ENCODE measurements at regions not wholly inside any gene's neighbourhood (a gene's known extent, or its start where the extent isn't known, plus 50 kb on each side); places are given as distances from the start of the nearest gene placed in this dataset.
"Not testable (repeated sequence)": the region's sequence is repeated elsewhere in the genome, so short reads cannot be mapped to it uniquely, and the experiment has no call there.

DNA sequence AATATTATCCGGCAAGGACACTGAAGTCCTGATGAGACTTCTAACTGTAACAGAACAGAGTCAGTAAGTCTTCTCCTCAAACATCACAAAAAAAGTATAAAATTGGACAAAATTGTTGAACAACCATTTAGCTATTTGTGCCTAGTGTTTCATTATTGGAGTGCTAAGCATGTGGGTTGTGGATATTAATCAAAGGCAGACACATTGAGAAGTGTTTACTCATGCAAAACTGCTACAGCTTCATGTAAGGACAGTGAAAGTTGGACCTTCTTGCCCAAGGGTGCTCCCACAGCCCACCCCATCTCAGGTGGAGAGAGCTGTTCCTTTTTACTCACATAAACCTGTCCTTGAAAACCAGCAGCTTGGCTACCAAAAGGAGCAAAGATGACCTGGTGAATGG is 355.1 kb upstream of the DAB2 start:
- DNase-seq, result no peak

DNA sequence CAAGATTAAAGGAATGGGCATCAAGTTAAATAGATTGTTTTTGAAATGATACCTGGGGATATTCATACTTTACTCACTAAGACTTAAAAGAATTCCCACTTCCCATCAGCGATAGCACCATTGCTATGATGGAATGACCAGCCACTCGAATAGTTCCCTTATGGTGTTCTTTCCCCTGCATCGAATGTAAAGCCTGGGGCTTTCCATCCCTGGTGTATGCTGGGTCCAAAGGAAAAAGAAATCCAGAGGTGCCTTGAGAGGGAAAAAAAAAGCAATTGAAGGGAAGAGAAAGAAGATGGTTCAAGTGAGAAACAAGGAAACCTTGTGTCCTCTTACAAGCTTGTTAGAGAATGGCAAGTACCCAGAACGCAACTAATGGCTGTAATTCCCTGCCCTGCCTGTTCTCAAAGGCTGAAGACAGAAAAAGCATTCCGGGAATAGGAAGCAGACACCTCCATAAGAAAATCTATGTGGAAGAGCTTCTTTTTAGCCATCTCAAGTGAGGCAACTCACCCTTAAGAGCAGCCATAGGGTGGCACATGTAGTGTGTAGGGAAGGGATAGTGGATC is 351.1 kb upstream of the DAB2 start:
- DNase-seq, result no peak

GRCh38 chr5:39775086-39775796 is 350.5 kb upstream of the DAB2 start:
- no peak for DNase-seq

- DNase-seq, result no peak
These were observed 349.8 kb upstream of the DAB2 start for GRCh38 chr5:39774605-39775004.

GRCh38 chr5:39772307-39772706 is 347.5 kb upstream of the DAB2 start:
- DNase-seq, result no peak

DNA sequence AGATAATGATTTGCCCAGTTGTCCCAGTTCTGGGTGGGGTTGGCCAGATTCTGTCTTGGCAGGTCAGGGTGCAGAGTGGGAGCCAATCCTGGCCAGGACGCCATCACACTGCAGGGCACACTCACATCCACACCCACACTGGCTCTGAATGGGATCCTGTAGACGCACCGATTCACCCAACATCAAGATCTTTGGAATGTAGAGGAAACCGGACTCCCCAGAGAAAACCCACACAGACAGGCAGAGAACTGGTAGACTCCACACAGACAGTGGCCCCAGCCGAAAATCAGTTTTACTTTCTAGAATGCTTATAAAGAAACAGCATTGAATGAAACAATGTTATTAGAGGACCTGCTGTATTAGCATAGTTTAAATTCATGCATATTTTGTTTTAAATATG is 343.1 kb upstream of the DAB2 start:
- no peak for DNase-seq

- no peak for DNase-seq
These were observed 340.6 kb upstream of the DAB2 start for GRCh38 chr5:39765366-39765765.

DNA sequence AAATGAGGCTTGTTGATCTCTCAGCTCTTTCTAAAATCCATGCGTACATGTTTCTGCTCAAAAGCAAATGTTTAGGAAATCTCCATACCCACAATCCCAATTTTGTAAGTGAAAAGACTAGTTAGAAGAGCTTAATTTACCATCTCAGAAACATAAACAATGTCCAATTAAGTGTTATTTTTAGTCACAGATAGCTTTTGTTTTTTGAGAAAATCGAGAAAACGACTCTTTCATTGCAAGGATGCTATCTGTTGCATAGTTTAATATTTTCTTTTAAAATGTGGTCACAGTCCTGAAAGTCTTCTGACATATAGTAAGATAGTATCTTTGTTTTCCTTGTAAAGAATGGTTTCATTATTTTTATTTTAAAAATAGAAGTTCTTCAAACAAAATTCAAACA is 338.0 kb upstream of the DAB2 start:
- no peak for DNase-seq

GRCh38 chr5:39761199-39761950 is 336.6 kb upstream of the DAB2 start:
- DNase-seq, result no peak

GRCh38 chr5:39760385-39761198 is 335.8 kb upstream of the DAB2 start:
- no peak for DNase-seq

DNA sequence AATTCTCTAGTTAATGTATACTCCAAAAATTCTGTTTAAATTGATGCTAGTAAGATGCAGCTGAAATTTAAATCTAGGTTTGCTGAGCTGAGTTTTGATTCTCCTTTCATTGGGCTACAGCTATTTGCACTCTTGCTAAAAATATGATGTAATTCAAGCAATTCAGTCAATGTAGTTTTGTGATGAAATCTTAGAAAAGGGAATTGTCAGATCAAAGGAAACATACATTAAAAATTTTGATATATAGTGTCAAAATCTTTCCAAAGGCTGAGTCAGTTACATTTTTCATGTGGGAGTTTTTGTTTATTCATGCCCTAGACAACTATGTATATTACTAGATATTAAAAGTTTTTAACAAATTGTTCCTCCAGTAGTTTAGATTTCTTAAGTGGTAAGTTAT is 334.9 kb upstream of the DAB2 start:
- DNase-seq, result no peak

GRCh38 chr5:39758426-39758825 is 333.6 kb upstream of the DAB2 start:
- DNase-seq, result no peak

DNA sequence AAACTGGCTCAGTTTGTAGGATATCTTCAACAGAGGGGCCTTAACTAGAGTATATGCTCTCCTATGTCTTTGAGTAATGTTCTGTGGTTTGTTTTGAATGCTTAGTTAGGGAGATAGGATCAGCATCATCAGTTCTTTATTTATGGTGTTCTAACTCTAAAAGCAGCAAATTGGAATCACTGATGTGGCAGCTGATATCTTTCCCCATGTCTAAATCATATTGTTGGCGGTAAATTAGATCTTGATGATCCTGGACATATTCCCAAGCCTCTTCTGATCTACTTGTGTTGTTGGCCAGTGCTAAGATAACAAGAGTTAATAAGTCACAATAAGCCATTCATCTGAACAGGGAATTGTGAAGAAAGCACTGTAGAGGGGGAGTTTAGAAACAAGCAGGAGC is 332.4 kb upstream of the DAB2 start:
- DNase-seq, result no peak

DNA sequence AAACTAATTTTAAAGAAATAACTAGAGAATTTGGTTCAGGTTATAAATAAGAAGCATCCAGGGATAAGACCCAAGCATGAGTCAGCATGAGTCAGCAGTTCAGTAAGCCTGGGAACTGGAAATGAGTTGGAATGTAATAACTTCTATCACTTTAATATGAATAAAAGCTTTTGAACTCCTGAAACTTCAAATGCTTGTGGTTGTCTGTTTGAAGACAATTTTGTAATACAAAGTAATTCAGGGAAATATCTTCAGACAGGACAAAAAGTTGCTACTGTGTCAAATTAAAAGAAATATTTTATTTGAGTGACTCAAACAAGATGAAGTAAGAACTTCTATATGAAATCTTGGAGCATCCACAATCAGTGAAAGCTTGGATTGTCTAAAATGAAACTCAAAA is 331.2 kb upstream of the DAB2 start:
- no peak for DNase-seq

- DNase-seq, result no peak
These were observed 330.7 kb upstream of the DAB2 start for GRCh38 chr5:39755452-39755851.

GRCh38 chr5:39753747-39754146 is 329.0 kb upstream of the DAB2 start:
- not testable (repeated sequence) for DNase-seq

DNA sequence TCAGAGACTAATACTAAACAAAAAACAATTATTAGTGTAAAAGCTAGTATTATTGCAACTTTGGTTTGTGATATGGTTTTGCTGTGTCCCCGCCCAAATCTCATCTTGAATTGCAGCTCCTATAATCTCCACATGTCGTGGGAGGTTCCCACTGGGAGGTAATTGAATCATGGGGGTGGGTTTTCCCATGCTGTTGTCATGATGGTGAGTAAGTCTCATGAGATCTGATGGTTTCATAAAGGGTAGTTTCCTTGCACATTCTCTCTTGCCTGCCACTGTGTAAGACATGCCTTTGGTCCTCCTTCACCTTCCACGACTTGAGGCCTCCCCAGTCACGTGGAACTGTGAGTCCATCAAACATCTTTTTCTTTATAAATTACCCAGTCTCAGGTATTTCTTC is 325.9 kb upstream of the DAB2 start:
- DNase-seq, result no peak

DNA sequence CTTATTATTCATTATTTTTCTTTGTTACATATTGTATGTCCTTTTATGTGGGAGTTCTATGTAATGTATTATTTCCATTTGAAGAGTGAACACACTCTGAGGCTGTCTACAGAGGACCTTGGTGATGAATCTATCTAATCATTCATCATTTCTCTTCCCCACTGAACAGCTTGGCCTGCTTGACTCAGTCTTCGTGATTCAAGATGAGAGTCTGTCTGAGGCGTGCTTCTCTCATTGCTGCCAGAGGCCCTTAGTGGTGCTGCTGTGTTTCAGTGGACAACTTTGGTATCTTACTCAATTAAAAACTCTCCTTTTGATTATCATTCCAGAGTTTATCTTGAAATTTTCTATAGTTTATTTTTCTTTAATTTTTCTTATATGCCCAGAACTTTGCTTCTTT is 318.1 kb upstream of the DAB2 start:
- DNase-seq, result no peak

- no peak for DNase-seq
These were observed 315.6 kb upstream of the DAB2 start for GRCh38 chr5:39740404-39740803.

- no peak for DNase-seq
These were observed 307.4 kb upstream of the DAB2 start for GRCh38 chr5:39732166-39732565.

- DNase-seq, result no peak
These were observed 305.9 kb upstream of the DAB2 start for GRCh38 chr5:39730699-39731098.

- no peak for DNase-seq
These were observed 305.2 kb upstream of the DAB2 start for GRCh38 chr5:39730006-39730405.

DNA sequence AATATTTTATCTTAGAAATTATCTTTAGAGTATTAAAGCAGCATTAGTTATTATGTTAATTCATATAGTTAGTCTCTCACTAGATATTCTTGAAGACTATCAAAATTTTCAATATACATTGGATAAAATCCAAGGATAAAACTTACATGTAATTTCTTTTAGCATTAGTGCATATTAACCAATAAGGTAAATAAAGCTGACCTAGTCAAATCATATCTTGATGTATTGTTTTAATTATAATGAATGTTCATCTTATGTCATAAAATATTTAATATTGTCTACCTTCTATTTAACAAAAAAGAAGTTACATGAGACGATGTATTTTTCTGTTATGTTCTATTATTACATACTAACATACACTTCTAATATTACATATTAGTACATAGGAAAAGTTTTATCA is 301.7 kb upstream of the DAB2 start:
- no peak for DNase-seq

GRCh38 chr5:39721394-39721793 is 296.6 kb upstream of the DAB2 start:
- DNase-seq, result no peak

All from NCI-H1417 (cell line).